T-helper 17 cell (primary cell): ENCODE measurements at regions not wholly inside any gene's neighbourhood (a gene's known extent, or its start where the extent isn't known, plus 50 kb on each side); places are given as distances from the start of the nearest gene placed in this dataset.
"Not testable (repeated sequence)": the region's sequence is repeated elsewhere in the genome, so short reads cannot be mapped to it uniquely, and the experiment has no call there.

Source experiments
- ATAC-seq: fragments of 150-1000 bp; cut with Tn5 transposase; 2 replicates; pipeline ENCODE4 v1.10.0; 2021; ENCODE audit warnings: mild to moderate bottlenecking, moderate library complexity
- DNase-seq, 3 donors: peaks; one replicate each; pipeline versions ENCODE4 v3.0.0 to v3.0.0-alpha.2; 2020 to 2021
- H3K9me3 ChIP-seq: one replicate; pipeline ENCODE4 v1.7.0; 2013; ENCODE audit warnings: low read length, mild to moderate bottlenecking; ENCODE audit not compliant: control insufficient read depth, poor library complexity, severe bottlenecking
- H3K27ac Mint-ChIP-seq: one replicate; pipeline ENCODE4 v1.8.0; 2022; ENCODE audit warnings: mild to moderate bottlenecking, moderate library complexity, mixed read lengths
- H3K27me3 Mint-ChIP-seq: one replicate; pipeline ENCODE4 v1.8.0; 2022; ENCODE audit warnings: mixed read lengths
- H3K36me3 Mint-ChIP-seq: one replicate; pipeline ENCODE4 v1.8.0; 2022; ENCODE audit warnings: low read depth, mixed read lengths
- H3K4me1 Mint-ChIP-seq: one replicate; pipeline ENCODE4 v1.8.0; 2022; ENCODE audit warnings: mild to moderate bottlenecking, mixed read lengths
- H3K4me3 Mint-ChIP-seq: one replicate; pipeline ENCODE4 v1.8.0; 2022; ENCODE audit warnings: mild to moderate bottlenecking, moderate library complexity, mixed read lengths

DNA sequence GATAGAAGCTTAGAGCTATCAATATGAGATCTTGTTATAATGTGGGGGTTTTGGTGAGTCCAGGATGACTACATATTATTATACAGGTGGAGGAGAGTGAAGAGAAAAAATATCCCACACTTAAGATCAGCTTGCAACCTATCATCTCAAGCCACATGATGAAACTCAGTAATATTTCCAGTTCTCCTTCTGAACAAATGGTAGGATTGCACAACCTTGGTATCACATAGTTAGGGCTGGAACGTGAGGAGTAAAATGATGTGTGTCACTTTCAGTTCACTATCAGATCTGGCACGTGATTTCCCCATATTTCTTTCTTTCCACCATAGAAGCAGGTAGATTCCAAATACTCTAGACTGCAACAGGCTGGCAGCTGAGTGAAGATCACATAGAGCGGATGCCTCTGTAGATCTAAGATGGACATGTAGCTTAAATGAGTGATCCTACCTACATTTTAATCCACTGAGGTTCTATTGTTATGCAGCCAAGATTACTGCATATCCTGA, 150.6 kb upstream of the ANKRD50 start:
- Mint-ChIP-seq H3K27me3 (no peaks in the 10 kb centered on the region), H3K27ac (no peak overlapping the region), H3K4me3 (no peak overlapping the region), H3K4me1 (no peaks in the 10 kb centered on the region), H3K36me3 (no peaks in the 10 kb centered on the region)
- ATAC-seq (no peak), DNase-seq (no peak)
- no peaks in the 10 kb centered on the region for H3K9me3 ChIP-seq

DNA sequence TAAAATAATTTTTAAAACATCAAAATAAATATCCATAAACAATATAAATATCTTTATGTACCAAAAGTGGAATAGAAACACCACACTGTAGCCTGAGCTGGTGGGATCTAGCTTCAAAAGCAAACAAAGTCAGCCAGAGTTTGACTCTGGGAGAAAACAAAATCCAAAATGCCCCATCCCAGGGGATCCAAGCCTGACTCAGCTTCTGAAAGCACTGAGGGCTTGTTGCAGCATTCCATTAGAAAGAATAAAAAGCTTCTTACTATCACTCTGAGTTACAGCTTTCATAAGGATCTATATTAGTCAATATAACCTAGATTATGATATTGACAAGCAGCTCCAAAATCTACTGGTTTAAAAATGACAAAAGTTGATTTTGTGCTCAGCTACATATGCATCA, 149.7 kb upstream of the ANKRD50 start:
- Mint-ChIP-seq H3K27me3 (no peaks in the 10 kb centered on the region), H3K36me3 (no peaks in the 10 kb centered on the region), H3K27ac (no peak overlapping the region), H3K4me1 (no peaks in the 10 kb centered on the region), H3K4me3 (no peak overlapping the region)
- H3K9me3 ChIP-seq, result no peaks in the 10 kb centered on the region
- DNase-seq (no peak), ATAC-seq (no peak)

DNA sequence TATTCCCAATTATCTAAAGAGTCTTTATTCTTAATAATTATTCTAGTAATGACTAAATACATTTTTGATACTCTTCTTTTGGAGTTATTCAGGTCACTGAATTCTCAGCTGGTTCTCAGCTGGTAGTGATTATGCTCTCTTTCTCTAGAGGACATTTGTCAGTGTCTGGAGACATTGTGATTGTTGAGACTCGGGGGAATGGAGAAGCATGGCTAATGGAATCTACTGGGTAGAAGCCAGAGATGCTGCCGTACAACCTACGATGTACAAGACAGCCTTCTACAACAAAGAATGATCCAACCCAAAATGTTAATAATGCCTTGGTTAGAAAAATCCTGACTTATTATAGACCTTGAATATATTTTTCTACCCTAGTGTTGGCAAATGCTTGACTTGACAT, 149.2 kb upstream of the ANKRD50 start:
- DNase-seq (no peak), ATAC-seq (no peak)
- H3K9me3 ChIP-seq, result no peaks in the 10 kb centered on the region
- Mint-ChIP-seq H3K4me3 (no peak overlapping the region), H3K27ac (no peak overlapping the region), H3K36me3 (no peaks in the 10 kb centered on the region), H3K27me3 (no peaks in the 10 kb centered on the region), H3K4me1 (no peaks in the 10 kb centered on the region)

DNA sequence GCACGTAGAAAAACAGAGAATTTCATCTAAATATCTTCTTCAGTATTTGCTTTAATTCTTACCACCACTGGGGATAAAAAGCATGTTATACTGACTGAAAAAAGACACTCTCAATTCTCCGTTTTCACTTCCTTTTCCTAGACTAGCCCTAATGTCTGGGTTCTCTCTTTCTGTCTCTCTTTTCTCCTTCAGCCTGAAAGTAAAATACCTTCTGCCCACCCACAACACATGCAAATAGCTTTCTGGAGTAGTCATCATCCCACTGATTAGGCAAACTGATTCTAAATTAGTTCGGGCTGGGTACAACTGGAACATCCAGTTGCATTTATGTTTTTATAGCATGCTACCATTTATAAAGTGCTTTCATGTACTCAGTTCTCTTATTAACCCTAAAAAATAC, 142.4 kb upstream of the ANKRD50 start:
- Mint-ChIP-seq H3K27me3 (no peaks in the 10 kb centered on the region), H3K36me3 (no peaks in the 10 kb centered on the region), H3K27ac (no peak overlapping the region), H3K4me1 (no peaks in the 10 kb centered on the region), H3K4me3 (no peak overlapping the region)
- no peak for DNase-seq
- no peaks in the 10 kb centered on the region for H3K9me3 ChIP-seq
- ATAC-seq, result no peak

GRCh38 chr4:124851741-124852140, 139.2 kb upstream of the ANKRD50 start:
- ATAC-seq, result no peak
- H3K27me3 Mint-ChIP-seq, result no peaks in the 10 kb centered on the region
- DNase-seq, result no peak
- H3K9me3 ChIP-seq, result no peaks in the 10 kb centered on the region
- no peaks in the 10 kb centered on the region for H3K36me3 Mint-ChIP-seq
- H3K27ac Mint-ChIP-seq, result no peak overlapping the region
- H3K4me1 Mint-ChIP-seq, result no peaks in the 10 kb centered on the region
- H3K4me3 Mint-ChIP-seq, result no peak overlapping the region

DNA sequence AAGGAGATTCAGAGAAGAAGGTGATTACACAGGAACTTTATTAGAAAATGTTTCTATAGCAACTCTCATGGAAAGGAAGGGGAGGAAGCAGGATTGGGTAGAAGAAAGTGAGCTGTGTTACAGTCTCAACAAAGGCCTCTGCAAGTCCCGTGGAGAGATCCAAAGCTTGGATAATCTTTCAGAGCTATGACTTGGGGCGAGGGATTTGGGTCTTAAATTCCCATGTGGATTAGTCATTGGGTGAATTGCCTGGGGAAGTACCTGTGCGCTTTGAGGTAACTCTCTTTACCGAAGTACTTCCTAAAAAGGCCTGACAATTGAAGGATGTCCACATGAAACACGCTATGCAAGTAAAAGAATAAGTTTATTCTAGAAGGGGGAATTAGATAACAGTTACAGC, 133.8 kb upstream of the ANKRD50 start:
- H3K9me3 ChIP-seq, result no peaks in the 10 kb centered on the region
- ATAC-seq (no peak), DNase-seq (no peak)
- H3K27ac Mint-ChIP-seq, result no peak overlapping the region
- no peak overlapping the region for H3K4me3 Mint-ChIP-seq
- no peaks in the 10 kb centered on the region for H3K4me1 Mint-ChIP-seq
- H3K36me3 Mint-ChIP-seq, result no peaks in the 10 kb centered on the region
- no peaks in the 10 kb centered on the region for H3K27me3 Mint-ChIP-seq

GRCh38 chr4:124839786-124840390, 127.4 kb upstream of the ANKRD50 start:
- DNase-seq (no peak), ATAC-seq (no peak)
- H3K9me3 ChIP-seq, result no peaks in the 10 kb centered on the region
- Mint-ChIP-seq H3K27me3 (no peaks in the 10 kb centered on the region), H3K4me1 (no peaks in the 10 kb centered on the region), H3K4me3 (no peak overlapping the region), H3K36me3 (no peaks in the 10 kb centered on the region), H3K27ac (no peak overlapping the region)

- Mint-ChIP-seq H3K27ac (no peak overlapping the region), H3K4me1 (no peaks in the 10 kb centered on the region), H3K4me3 (no peak overlapping the region), H3K27me3 (no peaks in the 10 kb centered on the region), H3K36me3 (no peaks in the 10 kb centered on the region)
- ATAC-seq (no peak), DNase-seq (no peak)
- H3K9me3 ChIP-seq, result no peaks in the 10 kb centered on the region
Observed at GRCh38 chr4:124833831-124834505, 121.4 kb upstream of the ANKRD50 start.

GRCh38 chr4:124828382-124828781, 115.8 kb upstream of the ANKRD50 start:
- Mint-ChIP-seq H3K4me1 (no peaks in the 10 kb centered on the region), H3K27ac (no peak overlapping the region), H3K4me3 (no peak overlapping the region), H3K36me3 (no peaks in the 10 kb centered on the region), H3K27me3 (no peaks in the 10 kb centered on the region)
- no peak for DNase-seq
- ATAC-seq, result no peak
- H3K9me3 ChIP-seq, result no peaks in the 10 kb centered on the region

DNA sequence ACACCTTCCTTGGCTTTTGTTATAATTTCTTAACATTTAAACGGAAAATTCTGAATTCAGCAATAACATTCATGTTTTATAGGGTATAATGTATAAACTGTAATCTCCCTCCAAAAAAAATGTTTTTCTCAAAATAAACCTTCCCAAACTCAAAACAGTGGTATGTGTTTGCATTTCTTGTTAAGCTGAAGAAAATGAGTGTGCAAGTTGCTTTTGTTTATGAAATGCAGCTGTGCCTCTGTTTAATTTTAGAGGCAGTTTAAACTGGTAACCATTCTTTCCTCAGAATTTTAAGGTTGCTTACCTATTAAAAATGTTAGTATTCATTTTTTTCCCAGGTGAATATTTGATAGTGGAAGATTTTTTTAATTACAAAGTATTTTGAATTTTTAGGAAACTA, 105.0 kb upstream of the ANKRD50 start:
- H3K4me1 Mint-ChIP-seq, result no peaks in the 10 kb centered on the region
- DNase-seq (no peak), ATAC-seq (no peak)
- H3K27me3 Mint-ChIP-seq, result no peaks in the 10 kb centered on the region
- no peak overlapping the region for H3K27ac Mint-ChIP-seq
- no peak overlapping the region for H3K4me3 Mint-ChIP-seq
- no peaks in the 10 kb centered on the region for H3K36me3 Mint-ChIP-seq
- H3K9me3 ChIP-seq, result no peaks in the 10 kb centered on the region

- H3K4me1 Mint-ChIP-seq, H3K36me3 Mint-ChIP-seq, ATAC-seq, H3K9me3 ChIP-seq, H3K27ac Mint-ChIP-seq, DNase-seq, H3K4me3 Mint-ChIP-seq, H3K27me3 Mint-ChIP-seq: not testable (repeated sequence)
Observed at GRCh38 chr4:124812203-124812602, 99.7 kb upstream of the ANKRD50 start.

- ATAC-seq (no peak), DNase-seq (no peak)
- no peaks in the 10 kb centered on the region for H3K27me3 Mint-ChIP-seq
- H3K36me3 Mint-ChIP-seq, result no peaks in the 10 kb centered on the region
- no peak overlapping the region for H3K27ac Mint-ChIP-seq
- H3K4me3 Mint-ChIP-seq, result no peak overlapping the region
- no peaks in the 10 kb centered on the region for H3K4me1 Mint-ChIP-seq
- no peaks in the 10 kb centered on the region for H3K9me3 ChIP-seq
Observed at GRCh38 chr4:124810827-124811226, 98.3 kb upstream of the ANKRD50 start.

DNA sequence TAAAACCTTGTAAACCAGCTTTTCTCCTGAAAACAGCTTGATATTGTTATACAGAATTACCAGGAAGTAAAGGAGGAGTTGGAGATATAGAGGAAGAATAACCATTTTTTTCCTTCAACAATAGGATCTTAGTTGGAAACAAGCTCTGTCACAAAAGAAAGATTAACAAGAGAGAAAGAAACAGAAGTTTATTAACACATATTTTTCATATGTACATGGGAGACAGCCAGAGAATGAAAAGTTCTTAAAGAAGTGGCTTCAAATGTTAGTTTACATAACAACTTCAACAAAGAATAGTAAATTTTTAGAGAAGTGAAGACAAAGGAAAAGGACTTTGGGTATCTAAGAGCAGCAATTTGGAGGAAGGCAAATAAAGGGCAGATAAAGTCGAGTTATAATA, 94.9 kb upstream of the ANKRD50 start:
- Mint-ChIP-seq H3K36me3 (no peaks in the 10 kb centered on the region), H3K4me3 (no peak overlapping the region), H3K4me1 (no peaks in the 10 kb centered on the region), H3K27ac (no peak overlapping the region), H3K27me3 (no peaks in the 10 kb centered on the region)
- ATAC-seq (no peak), DNase-seq (no peak)
- H3K9me3 ChIP-seq, result no peaks in the 10 kb centered on the region

GRCh38 chr4:124806403-124806802, 93.9 kb upstream of the ANKRD50 start:
- Mint-ChIP-seq H3K27ac (no peak overlapping the region), H3K4me3 (no peak overlapping the region), H3K4me1 (no peaks in the 10 kb centered on the region), H3K36me3 (no peaks in the 10 kb centered on the region), H3K27me3 (no peaks in the 10 kb centered on the region)
- DNase-seq, result no peak
- H3K9me3 ChIP-seq, result no peaks in the 10 kb centered on the region
- no peak for ATAC-seq
